K562 (cell line): ENCODE measurements at regions not wholly inside any gene's neighbourhood (a gene's known extent, or its start where the extent isn't known, plus 50 kb on each side); places are given as distances from the start of the nearest gene placed in this dataset.

Experiments
- CGGBP1 ChIP-seq: fragments of 250-450 bp; sonication (Bioruptor Pico); IDR thresholded peaks from 2 replicates; pipeline ENCODE4 v1.9.0; 2021; ENCODE audit warnings: mild to moderate bottlenecking
- CREB3 ChIP-seq: fragments of 450-650 bp; conservative IDR thresholded peaks from 2 replicates; pipeline ENCODE4 v1.6.1; 2016; ENCODE audit warnings: missing genetic modification characterization, low read depth, mild to moderate bottlenecking, missing compliant biosample characterization, moderate library complexity
- DPF2 ChIP-seq: fragments of 450-650 bp; IDR thresholded peaks from 2 replicates; pipeline ENCODE4 v1.6.1; 2016
- E4F1 ChIP-seq: fragments of 250-450 bp; sonication (Bioruptor Pico); IDR thresholded peaks from 2 replicates; pipeline ENCODE4 v1.5.0; 2021; ENCODE audit warnings: mild to moderate bottlenecking, borderline replicate concordance
- ELF2 ChIP-seq: fragments of 250-450 bp; sonication (Bioruptor Pico); IDR thresholded peaks from 2 replicates; pipeline ENCODE4 v1.5.0; 2021; ENCODE audit warnings: mild to moderate bottlenecking
- EP300 ChIP-seq: IDR thresholded peaks from 2 replicates; pipeline ENCODE4 v1.6.1; 2012; ENCODE audit warnings: low read length, improper control_type of control experiment
- KAT8 ChIP-seq: fragments of 450-650 bp; IDR thresholded peaks from 2 replicates; pipeline ENCODE4 v1.6.1; 2016; ENCODE audit warnings: low read depth, mild to moderate bottlenecking
- LEF1 ChIP-seq: fragments of 450-650 bp; IDR thresholded peaks from 2 replicates; pipeline ENCODE4 v1.6.1; 2016; ENCODE audit warnings: mild to moderate bottlenecking
- MTA1 ChIP-seq: fragments of 450-650 bp; IDR thresholded peaks from 2 replicates; pipeline ENCODE4 v1.6.1; 2017; ENCODE audit warnings: borderline replicate concordance
- NONO ChIP-seq, 2 experiments: fragments of 200-400 bp in 1 of 2; fragments of 450-650 bp in 1 of 2; formaldehyde crosslinking in 1 of 2; IDR thresholded peaks; 2 replicates each; pipeline ENCODE4 v1.6.1; 2017; ENCODE audit warnings: low read depth in 2 of 2, mild to moderate bottlenecking in 2 of 2, moderate library complexity in 2 of 2, low read length in 1 of 2
- SNIP1 ChIP-seq: fragments of 450-650 bp; IDR thresholded peaks from 2 replicates; pipeline ENCODE4 v1.7.1; 2017; ENCODE audit warnings: low read depth, mild to moderate bottlenecking
- TBL1XR1 ChIP-seq, 2 experiments: IDR thresholded peaks; 2 replicates each; pipeline ENCODE4 v1.6.1; 2012; ENCODE audit warnings: improper control_type of control experiment in 2 of 2, low read length in 2 of 2, mild to moderate bottlenecking in 1 of 2
- USF2 ChIP-seq: sonication (generic); formaldehyde crosslinking; IDR thresholded peaks from 2 replicates; pipeline ENCODE4 v1.5.0; 2020; ENCODE audit warnings: missing genetic modification reagents
- ZNF124 ChIP-seq: sonication (generic); formaldehyde crosslinking; IDR thresholded peaks from 2 replicates; pipeline ENCODE4 v1.8.1; 2022; ENCODE audit warnings: missing genetic modification reagents
- ZNF518B ChIP-seq: fragments of 250-450 bp; sonication (Bioruptor Pico); IDR thresholded peaks from 2 replicates; pipeline ENCODE4 v1.5.0; 2021; ENCODE audit warnings: mild to moderate bottlenecking, moderate library complexity
- ZNF609 ChIP-seq: sonication (generic); formaldehyde crosslinking; IDR thresholded peaks from 2 replicates; pipeline ENCODE4 v1.8.1; 2023; ENCODE audit warnings: missing genetic modification reagents, mild to moderate bottlenecking, borderline replicate concordance

GRCh38 chr15:95972041-95972553, 358.4 kb upstream of the NR2F2 start (continued):
- TF ChIP-seq ZNF518B (no peak), KAT8 (no peak), LEF1 (no peak), CREB3 (tag) (no peak), NONO (IDR thresholded peaks at IDR 0.05; ENCODE audit: low read depth in 2 of 2, low read length in 1 of 2) (no peak), MTA1 (no peak), DPF2 (peak; percentile 57; the same call in 1 of the 2 replicates), ZNF609 (CRISPR knock-in tag) (no peak), E4F1 (CRISPR knock-in tag) (no peak), TBL1XR1 (IDR thresholded peaks at IDR 0.05; ENCODE audit: low read length in 2 of 2) (0 out of 4 replicates have a peak, but pooled peaks of 1 of the 2 experiments have one; percentile 14), CGGBP1 (CRISPR knock-in tag) (no peak), USF2 (CRISPR knock-in tag) (no peak), ELF2 (CRISPR knock-in tag) (no peak), SNIP1 (no peak), EP300 (peak; percentile 57; the same call in 1 of the 2 replicates), ZNF124 (CRISPR knock-in tag) (no peak)
